ENCODE measurements at regions not wholly inside any gene's neighbourhood (a gene's known extent, or its start where the extent isn't known, plus 50 kb on each side); places are given as distances from the start of the nearest gene placed in this dataset.
"Not testable (repeated sequence)": the region's sequence is repeated elsewhere in the genome, so short reads cannot be mapped to it uniquely, and the experiment has no call there.

DNA sequence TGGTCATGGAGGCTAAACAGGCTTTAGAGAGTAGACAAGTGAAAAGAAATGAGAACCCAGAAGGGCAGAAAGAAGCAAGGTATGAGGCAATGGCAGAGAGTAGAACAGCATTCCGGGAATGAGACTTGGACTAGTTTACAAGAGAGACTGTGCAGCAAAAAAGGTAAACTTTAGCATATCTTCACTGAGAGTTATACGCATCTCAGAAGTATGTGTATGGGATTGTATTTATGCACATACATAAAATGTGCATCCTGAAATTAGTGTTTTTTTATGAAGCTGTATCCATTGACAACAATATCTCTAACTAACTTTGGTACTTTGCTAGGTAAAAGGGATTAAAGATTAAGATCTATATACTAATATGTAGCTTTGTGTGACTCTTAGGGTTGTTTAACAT is 753.6 kb downstream of the BCKDHB start:
- ChIA-PET CTCF (interaction anchor here (0.8 kb wide), 1 partner anchor 118 kb away, joined by 3 read pairs; no protein-coding TSS in a partner anchor), RAD21 (ENCODE audit: low non-redundant PET in 1 of 2, low total read pairs in 2 of 2, uncharacterized antibody in 2 of 2, unreplicated experiment in 2 of 2) (no interaction called here), POLR2A (no interaction called here)
- Histone ChIP-seq H3K9me3 (ENCODE audit: control insufficient read depth in 1 of 2, insufficient read depth in 1 of 2, low read depth in 1 of 2, low read length in 2 of 2) (no peaks in the 10 kb centered on the region), H3K9ac (ENCODE audit: low read length) (no peak overlapping the region), H3K36me3 (ENCODE audit: control insufficient read depth in 1 of 2, insufficient read depth in 2 of 2, low read length in 2 of 2) (no peaks in the 10 kb centered on the region), H4K20me1 (ENCODE audit: insufficient read depth) (no peaks in the 10 kb centered on the region), H3K27me3 (ENCODE audit: insufficient read depth, low read length) (no peaks in the 10 kb centered on the region), H3K79me2 (ENCODE audit: insufficient read depth, low read length) (no peaks in the 10 kb centered on the region), H3K9me2 (ENCODE audit: insufficient read depth) (no peaks in the 10 kb centered on the region), H3K27ac (ENCODE audit: low read depth, low read length) (no peak overlapping the region), H2AFZ (ENCODE audit: low read depth, low read length, poor library complexity, severe bottlenecking) (no peak overlapping the region), H3K4me3 (replicated peaks in 1 of 2; ENCODE audit: low read depth in 1 of 2, low read length in 2 of 2) (no peak overlapping the region), H3K4me1 (ENCODE audit: control insufficient read depth in 1 of 2, insufficient read depth in 2 of 2, low read length in 2 of 2) (no peaks in the 10 kb centered on the region), H3K4me2 (ENCODE audit: low read length) (no peak overlapping the region)
- BruUV-seq (replicated peaks): no TSS peak
- intact Hi-C loops (cut with micrococcal nuclease): no loop called here
- ATAC-seq (no peak), DNase-seq (ENCODE audit: low read depth, low spot score) (no peak)
- no peak for TF ChIP-seq CEBPB (IDR thresholded peaks at IDR 0.05; ENCODE audit: low read depth)
- no peak for TF ChIP-seq SP1 (IDR thresholded peaks at IDR 0.05; ENCODE audit: low read depth)
- TF ChIP-seq CBX3 (IDR thresholded peaks at IDR 0.05; ENCODE audit: low read depth): no peak
- TF ChIP-seq FOSL1 (IDR thresholded peaks at IDR 0.05; ENCODE audit: low read depth): no peak

DNA sequence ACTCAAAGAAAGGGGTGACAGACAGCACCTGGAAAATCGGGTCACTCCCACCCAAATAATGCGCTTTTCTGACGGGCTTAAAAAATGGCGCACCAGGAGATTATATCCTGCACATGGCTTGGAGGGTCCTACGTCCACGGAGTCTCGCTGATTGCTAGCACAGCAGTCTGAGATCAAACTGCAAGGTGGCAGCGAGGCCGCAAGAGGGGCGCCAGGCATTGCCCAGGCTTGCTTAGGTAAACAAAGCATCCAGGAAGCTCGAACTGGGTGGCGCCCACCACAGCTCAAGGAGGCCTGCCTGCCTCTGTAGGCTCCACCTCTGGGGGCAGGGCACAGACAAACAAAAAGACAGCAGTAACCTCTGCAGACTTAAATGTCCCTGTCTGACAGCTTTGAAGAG is 741.5 kb downstream of the BCKDHB start:
- H3K9me3 ChIP-seq (ENCODE audit: control insufficient read depth in 1 of 2, insufficient read depth in 1 of 2, low read depth in 1 of 2, low read length in 2 of 2); H4K20me1 ChIP-seq (ENCODE audit: insufficient read depth); H2AFZ ChIP-seq (ENCODE audit: low read depth, low read length, poor library complexity, severe bottlenecking); BruUV-seq (replicated peaks); H3K27ac ChIP-seq (ENCODE audit: low read depth, low read length); POLR2A ChIA-PET; H3K9ac ChIP-seq (ENCODE audit: low read length); intact Hi-C loops (cut with micrococcal nuclease); H3K36me3 ChIP-seq (ENCODE audit: control insufficient read depth in 1 of 2, insufficient read depth in 2 of 2, low read length in 2 of 2); H3K79me2 ChIP-seq (ENCODE audit: insufficient read depth, low read length); H3K27me3 ChIP-seq (ENCODE audit: insufficient read depth, low read length); RAD21 ChIA-PET (ENCODE audit: low non-redundant PET in 1 of 2, low total read pairs in 2 of 2, uncharacterized antibody in 2 of 2, unreplicated experiment in 2 of 2); H3K4me1 ChIP-seq (ENCODE audit: control insufficient read depth in 1 of 2, insufficient read depth in 2 of 2, low read length in 2 of 2); CTCF ChIA-PET; H3K9me2 ChIP-seq (ENCODE audit: insufficient read depth); H3K4me2 ChIP-seq (ENCODE audit: low read length); H3K4me3 ChIP-seq (replicated peaks in 1 of 2; ENCODE audit: low read depth in 1 of 2, low read length in 2 of 2); ATAC-seq; DNase-seq (ENCODE audit: low read depth, low spot score): not testable (repeated sequence)

DNA sequence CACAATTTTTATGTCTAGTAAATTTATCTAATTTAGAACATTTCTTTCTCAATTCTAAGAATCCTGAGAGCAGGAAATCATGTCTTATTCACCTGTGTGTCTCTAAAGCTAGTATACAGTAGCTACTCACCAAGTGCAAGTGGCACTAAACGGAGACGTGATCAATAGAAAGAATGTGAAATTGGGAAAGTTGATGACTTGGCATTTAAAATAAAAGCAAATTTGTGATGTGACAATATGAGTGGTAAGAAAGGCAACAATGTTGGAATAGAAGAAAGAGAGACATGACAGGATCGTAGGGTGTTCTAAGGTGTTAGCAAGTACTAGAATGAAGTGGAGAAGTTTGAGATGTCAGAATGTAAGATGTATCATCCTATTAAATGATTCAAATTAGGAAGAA is 725.9 kb downstream of the BCKDHB start:
- H3K27ac ChIP-seq (ENCODE audit: low read depth, low read length): no peak overlapping the region
- intact Hi-C loops (cut with micrococcal nuclease): no loop called here
- POLR2A ChIA-PET: no interaction called here
- no peak overlapping the region for H3K4me3 ChIP-seq (replicated peaks in 1 of 2; ENCODE audit: low read depth in 1 of 2, low read length in 2 of 2)
- H3K79me2 ChIP-seq (ENCODE audit: insufficient read depth, low read length): no peaks in the 10 kb centered on the region
- no peak overlapping the region for H2AFZ ChIP-seq (ENCODE audit: low read depth, low read length, poor library complexity, severe bottlenecking)
- H3K9ac ChIP-seq (ENCODE audit: low read length): no peak overlapping the region
- no peak for DNase-seq (ENCODE audit: low read depth, low spot score)
- H3K9me2 ChIP-seq (ENCODE audit: insufficient read depth): no peaks in the 10 kb centered on the region
- H4K20me1 ChIP-seq (ENCODE audit: insufficient read depth): no peaks in the 10 kb centered on the region
- no peak for ATAC-seq
- no peaks in the 10 kb centered on the region for H3K36me3 ChIP-seq (ENCODE audit: control insufficient read depth in 1 of 2, insufficient read depth in 2 of 2, low read length in 2 of 2)
- RAD21 ChIA-PET (ENCODE audit: low non-redundant PET in 1 of 2, low total read pairs in 2 of 2, uncharacterized antibody in 2 of 2, unreplicated experiment in 2 of 2): no interaction called here
- no peaks in the 10 kb centered on the region for H3K4me1 ChIP-seq (ENCODE audit: control insufficient read depth in 1 of 2, insufficient read depth in 2 of 2, low read length in 2 of 2)
- H3K4me2 ChIP-seq (ENCODE audit: low read length): no peak overlapping the region
- BruUV-seq (replicated peaks): no TSS peak
- H3K9me3 ChIP-seq (ENCODE audit: control insufficient read depth in 1 of 2, insufficient read depth in 1 of 2, low read depth in 1 of 2, low read length in 2 of 2): no peaks in the 10 kb centered on the region
- H3K27me3 ChIP-seq (ENCODE audit: insufficient read depth, low read length): no peaks in the 10 kb centered on the region
- CTCF ChIA-PET: no interaction called here
- no peak for TF ChIP-seq EZH2phosphoT487 (IDR thresholded peaks at IDR 0.05; ENCODE audit: borderline replicate concordance)
- TF ChIP-seq, protein P1, sequence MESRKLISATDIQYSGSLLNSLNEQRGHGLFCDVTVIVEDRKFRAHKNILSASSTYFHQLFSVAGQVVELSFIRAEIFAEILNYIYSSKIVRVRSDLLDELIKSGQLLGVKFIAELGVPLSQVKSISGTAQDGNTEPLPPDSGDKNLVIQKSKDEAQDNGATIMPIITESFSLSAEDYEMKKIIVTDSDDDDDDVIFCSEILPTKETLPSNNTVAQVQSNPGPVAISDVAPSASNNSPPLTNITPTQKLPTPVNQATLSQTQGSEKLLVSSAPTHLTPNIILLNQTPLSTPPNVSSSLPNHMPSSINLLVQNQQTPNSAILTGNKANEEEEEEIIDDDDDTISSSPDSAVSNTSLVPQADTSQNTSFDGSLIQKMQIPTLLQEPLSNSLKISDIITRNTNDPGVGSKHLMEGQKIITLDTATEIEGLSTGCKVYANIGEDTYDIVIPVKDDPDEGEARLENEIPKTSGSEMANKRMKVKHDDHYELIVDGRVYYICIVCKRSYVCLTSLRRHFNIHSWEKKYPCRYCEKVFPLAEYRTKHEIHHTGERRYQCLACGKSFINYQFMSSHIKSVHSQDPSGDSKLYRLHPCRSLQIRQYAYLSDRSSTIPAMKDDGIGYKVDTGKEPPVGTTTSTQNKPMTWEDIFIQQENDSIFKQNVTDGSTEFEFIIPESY (IDR thresholded peaks at IDR 0.05; ENCODE audit: extremely low read depth, insufficient replicate concordance, low read length): no peak
- no peak for TF ChIP-seq JUND (IDR thresholded peaks at IDR 0.05)
- no peak for TF ChIP-seq EZH2 (IDR thresholded peaks at IDR 0.05)
- no peak for TF ChIP-seq SRF (IDR thresholded peaks at IDR 0.05; ENCODE audit: low read depth)
- TF ChIP-seq ELF1 (IDR thresholded peaks at IDR 0.05; ENCODE audit: borderline replicate concordance, low read depth): no peak
- TF ChIP-seq, protein P2, sequence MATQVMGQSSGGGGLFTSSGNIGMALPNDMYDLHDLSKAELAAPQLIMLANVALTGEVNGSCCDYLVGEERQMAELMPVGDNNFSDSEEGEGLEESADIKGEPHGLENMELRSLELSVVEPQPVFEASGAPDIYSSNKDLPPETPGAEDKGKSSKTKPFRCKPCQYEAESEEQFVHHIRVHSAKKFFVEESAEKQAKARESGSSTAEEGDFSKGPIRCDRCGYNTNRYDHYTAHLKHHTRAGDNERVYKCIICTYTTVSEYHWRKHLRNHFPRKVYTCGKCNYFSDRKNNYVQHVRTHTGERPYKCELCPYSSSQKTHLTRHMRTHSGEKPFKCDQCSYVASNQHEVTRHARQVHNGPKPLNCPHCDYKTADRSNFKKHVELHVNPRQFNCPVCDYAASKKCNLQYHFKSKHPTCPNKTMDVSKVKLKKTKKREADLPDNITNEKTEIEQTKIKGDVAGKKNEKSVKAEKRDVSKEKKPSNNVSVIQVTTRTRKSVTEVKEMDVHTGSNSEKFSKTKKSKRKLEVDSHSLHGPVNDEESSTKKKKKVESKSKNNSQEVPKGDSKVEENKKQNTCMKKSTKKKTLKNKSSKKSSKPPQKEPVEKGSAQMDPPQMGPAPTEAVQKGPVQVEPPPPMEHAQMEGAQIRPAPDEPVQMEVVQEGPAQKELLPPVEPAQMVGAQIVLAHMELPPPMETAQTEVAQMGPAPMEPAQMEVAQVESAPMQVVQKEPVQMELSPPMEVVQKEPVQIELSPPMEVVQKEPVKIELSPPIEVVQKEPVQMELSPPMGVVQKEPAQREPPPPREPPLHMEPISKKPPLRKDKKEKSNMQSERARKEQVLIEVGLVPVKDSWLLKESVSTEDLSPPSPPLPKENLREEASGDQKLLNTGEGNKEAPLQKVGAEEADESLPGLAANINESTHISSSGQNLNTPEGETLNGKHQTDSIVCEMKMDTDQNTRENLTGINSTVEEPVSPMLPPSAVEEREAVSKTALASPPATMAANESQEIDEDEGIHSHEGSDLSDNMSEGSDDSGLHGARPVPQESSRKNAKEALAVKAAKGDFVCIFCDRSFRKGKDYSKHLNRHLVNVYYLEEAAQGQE (IDR thresholded peaks at IDR 0.05; ENCODE audit: low read depth): no peak
